AG09319 (cell line): ENCODE measurements at regions not wholly inside any gene's neighbourhood (a gene's known extent, or its start where the extent isn't known, plus 50 kb on each side); places are given as distances from the start of the nearest gene placed in this dataset.

Experiments used
- DNase-seq: peaks from one replicate; pipeline ENCODE4 v3.0.0-alpha.2; 2010; ENCODE audit warnings: low read depth; ENCODE audit errors: extremely low read depth
- CTCF ChIP-seq: IDR thresholded peaks from 2 replicates; pipeline ENCODE4 v1.5.1; 2011; ENCODE audit warnings: low read depth, mild to moderate bottlenecking, inconsistent platforms, low read length, moderate library complexity

DNA sequence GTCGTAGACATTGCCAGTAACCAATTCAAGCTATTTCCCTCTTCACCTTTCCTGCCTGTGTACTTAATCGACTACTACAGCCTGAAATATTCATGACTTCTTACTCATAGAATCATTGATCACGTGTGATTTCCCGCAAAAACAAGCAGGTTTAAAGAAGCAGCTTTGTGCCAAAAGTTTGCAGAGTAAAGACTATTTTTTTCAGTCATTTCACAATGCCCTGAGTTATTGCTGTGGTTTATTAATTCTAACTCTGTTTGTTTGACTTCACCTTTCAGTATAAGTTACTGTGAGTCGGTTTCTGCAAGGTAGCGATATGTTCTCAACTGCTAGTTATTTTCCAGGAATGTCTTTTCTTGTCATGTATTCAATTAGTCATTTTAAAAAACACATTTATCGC, 995.3 kb downstream of the SORCS1 start:
- no peak for TF ChIP-seq CTCF
- no peak for DNase-seq

DNA sequence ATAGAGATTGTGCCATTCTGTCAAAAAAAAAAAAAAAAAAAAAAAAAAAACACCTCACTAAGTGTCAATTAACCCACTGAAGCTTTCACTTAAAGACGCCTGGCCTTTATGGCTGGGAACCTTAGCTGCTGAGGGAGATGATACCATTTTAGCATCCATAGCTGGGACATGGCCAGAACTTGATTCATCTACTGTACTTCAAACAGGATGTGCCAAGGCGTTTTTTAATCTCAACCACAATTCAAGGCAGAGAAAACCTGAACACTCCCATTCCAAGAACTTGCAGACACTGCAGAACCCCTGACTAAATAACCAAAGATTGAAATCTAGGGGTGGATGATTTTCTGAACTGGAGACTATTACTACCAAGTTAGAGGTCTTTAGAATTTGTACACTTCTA, 996.6 kb downstream of the SORCS1 start:
- TF ChIP-seq CTCF, result no peak
- DNase-seq, result no peak

- TF ChIP-seq CTCF, result no peak
- no peak for DNase-seq
Observed at GRCh38 chr10:106158241-106158640, 1006.3 kb downstream of the SORCS1 start.

DNA sequence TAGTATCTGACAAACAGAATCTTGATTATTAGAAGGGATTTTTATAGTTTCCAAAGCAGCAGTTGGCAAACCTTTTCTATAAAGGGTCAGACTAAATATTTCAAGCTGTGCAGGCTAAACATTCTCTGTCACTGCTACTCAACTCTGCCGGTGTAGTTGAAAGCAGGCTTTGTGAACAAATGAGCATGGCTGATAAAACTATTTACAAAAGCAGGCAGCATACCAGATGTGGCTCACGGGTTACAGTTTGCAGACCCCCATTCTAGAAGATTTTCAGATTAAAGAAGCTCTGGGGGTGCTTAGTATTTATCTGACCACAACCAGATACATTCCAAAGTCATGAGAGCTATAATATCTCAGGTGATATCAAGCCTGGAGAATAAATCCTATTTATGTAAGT, 1017.5 kb downstream of the SORCS1 start:
- no peak for DNase-seq
- TF ChIP-seq CTCF, result no peak

GRCh38 chr10:106139915-106140314, 1024.6 kb downstream of the SORCS1 start:
- no peak for DNase-seq
- no peak for TF ChIP-seq CTCF

DNA sequence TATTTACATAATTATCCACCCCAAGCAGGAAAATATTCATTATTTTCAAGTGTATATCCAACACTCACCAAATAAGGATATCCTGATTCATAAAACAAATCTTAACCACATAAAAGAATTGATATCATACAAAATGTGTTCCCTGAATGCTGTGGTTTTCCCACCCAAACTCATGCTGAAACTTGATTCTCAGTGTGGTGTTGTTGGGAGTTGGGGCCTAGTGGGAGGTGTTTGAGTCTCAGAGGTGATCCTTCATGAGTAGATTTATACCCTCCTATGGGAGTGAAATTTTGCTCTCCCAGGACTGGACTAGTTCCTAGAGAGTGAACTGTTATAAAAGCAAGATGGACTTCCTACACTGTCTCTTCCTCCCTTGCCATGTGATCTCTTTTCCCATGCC, 1028.3 kb downstream of the SORCS1 start:
- no peak for DNase-seq
- no peak for TF ChIP-seq CTCF

- no peak for TF ChIP-seq CTCF
Observed at GRCh38 chr10:106134326-106135000, 1030.0 kb downstream of the SORCS1 start.

More at GRCh38 chr10:106134326-106135000, 1030.0 kb downstream of the SORCS1 start:
- DNase-seq, result no peak
